ENCODE measurements at regions not wholly inside any gene's neighbourhood (a gene's known extent, or its start where the extent isn't known, plus 50 kb on each side); places are given as distances from the start of the nearest gene placed in this dataset.
"Not testable (repeated sequence)": the region's sequence is repeated elsewhere in the genome, so short reads cannot be mapped to it uniquely, and the experiment has no call there.

DNA sequence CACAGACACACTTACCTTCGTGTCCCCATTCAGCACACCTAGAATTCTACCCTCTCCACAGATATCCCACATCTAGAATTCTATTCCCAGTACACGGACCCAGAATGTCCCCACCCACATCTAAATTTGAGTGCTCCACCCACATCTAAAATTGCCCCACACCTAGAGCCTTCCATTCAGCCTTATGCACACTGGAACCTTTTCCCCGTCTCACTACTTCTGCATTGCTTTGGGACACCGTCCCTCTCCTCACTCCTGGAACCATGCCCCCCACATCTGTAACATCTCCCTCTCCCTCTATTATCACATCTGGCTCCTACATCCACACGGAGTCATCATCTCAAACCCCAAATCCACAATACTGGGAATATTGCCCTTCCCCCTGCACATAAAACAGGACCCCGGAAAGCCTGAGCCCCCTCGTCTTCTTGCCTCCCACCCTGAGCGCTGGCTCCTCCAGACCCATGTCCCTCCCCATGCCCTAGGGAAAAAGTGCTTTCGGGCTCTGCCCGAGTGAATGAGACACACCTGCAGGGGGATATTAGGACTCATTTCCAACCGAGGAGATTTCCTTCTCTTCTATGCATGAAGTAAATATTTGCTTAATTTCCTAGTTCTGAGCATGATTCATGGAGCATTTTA, 125.8 kb upstream of the UNC5B start:
- Histone ChIP-seq H3K4me3 (ENCODE audit: low read depth, low read length, poor library complexity, severe bottlenecking) (no peak overlapping the region), H3K9me3 (ENCODE audit: low read length) (no peaks in the 10 kb centered on the region), H3F3A (ENCODE audit: insufficient read depth, low read length) (no peaks in the 10 kb centered on the region), H3K27ac (ENCODE audit: low read depth, low read length, poor library complexity, severe bottlenecking) (no peak overlapping the region), H3K27me3 (ENCODE audit: insufficient read depth, low read length) (no peaks in the 10 kb centered on the region), H3K4me2 (ENCODE audit: low read length) (no peak overlapping the region), H3K36me3 (ENCODE audit: insufficient read depth, low read length) (no peaks in the 10 kb centered on the region), H3K9me2 (ENCODE audit: low read depth, low read length) (no peaks in the 10 kb centered on the region), H3K79me2 (ENCODE audit: insufficient read depth, low read length) (no peaks in the 10 kb centered on the region), H2AFZ (ENCODE audit: low read length) (no peak overlapping the region), H3K4me1 (ENCODE audit: insufficient read depth, low read length, severe bottlenecking) (no peaks in the 10 kb centered on the region), H4K20me1 (ENCODE audit: insufficient read depth, low read length) (no peaks in the 10 kb centered on the region), H3K9ac (ENCODE audit: low read length) (no peak overlapping the region)
- TF ChIP-seq, protein P1, sequence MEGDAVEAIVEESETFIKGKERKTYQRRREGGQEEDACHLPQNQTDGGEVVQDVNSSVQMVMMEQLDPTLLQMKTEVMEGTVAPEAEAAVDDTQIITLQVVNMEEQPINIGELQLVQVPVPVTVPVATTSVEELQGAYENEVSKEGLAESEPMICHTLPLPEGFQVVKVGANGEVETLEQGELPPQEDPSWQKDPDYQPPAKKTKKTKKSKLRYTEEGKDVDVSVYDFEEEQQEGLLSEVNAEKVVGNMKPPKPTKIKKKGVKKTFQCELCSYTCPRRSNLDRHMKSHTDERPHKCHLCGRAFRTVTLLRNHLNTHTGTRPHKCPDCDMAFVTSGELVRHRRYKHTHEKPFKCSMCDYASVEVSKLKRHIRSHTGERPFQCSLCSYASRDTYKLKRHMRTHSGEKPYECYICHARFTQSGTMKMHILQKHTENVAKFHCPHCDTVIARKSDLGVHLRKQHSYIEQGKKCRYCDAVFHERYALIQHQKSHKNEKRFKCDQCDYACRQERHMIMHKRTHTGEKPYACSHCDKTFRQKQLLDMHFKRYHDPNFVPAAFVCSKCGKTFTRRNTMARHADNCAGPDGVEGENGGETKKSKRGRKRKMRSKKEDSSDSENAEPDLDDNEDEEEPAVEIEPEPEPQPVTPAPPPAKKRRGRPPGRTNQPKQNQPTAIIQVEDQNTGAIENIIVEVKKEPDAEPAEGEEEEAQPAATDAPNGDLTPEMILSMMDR (IDR thresholded peaks at IDR 0.05; ENCODE audit: low read length), result no peak
- TF ChIP-seq EZH2 (IDR thresholded peaks at IDR 0.05; ENCODE audit: borderline replicate concordance, low read length), result no peak

DNA sequence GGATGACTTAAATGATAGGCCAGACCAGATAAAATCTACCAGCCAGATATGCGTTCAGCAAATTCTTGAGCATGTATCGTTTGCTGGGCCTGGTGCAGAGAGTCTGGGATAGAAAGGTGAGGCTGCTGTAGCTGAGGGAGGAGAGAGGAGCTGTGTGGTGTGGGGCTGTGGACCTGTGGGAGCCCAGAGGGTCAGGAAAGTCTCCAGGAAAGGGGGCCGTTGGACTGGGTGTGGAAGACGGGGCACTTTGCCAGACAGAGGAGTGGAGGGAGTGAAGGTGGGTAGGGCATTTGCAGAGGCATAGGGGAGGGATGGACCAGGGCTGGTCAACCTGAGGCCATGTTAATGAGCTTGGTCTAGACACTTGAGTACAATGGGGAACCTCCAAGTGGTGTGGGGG, 124.7 kb upstream of the UNC5B start:
- Histone ChIP-seq H3K4me3 (ENCODE audit: low read depth, low read length, poor library complexity, severe bottlenecking) (no peak overlapping the region), H3K9me3 (ENCODE audit: low read length) (no peaks in the 10 kb centered on the region), H3K9ac (ENCODE audit: low read length) (no peak overlapping the region), H3K4me2 (ENCODE audit: low read length) (no peak overlapping the region), H3K4me1 (ENCODE audit: insufficient read depth, low read length, severe bottlenecking) (no peaks in the 10 kb centered on the region), H3F3A (ENCODE audit: insufficient read depth, low read length) (no peaks in the 10 kb centered on the region), H4K20me1 (ENCODE audit: insufficient read depth, low read length) (no peaks in the 10 kb centered on the region), H3K9me2 (ENCODE audit: low read depth, low read length) (no peaks in the 10 kb centered on the region), H2AFZ (ENCODE audit: low read length) (no peak overlapping the region), H3K27ac (ENCODE audit: low read depth, low read length, poor library complexity, severe bottlenecking) (no peak overlapping the region), H3K36me3 (ENCODE audit: insufficient read depth, low read length) (no peaks in the 10 kb centered on the region), H3K79me2 (ENCODE audit: insufficient read depth, low read length) (no peaks in the 10 kb centered on the region), H3K27me3 (ENCODE audit: insufficient read depth, low read length) (no peaks in the 10 kb centered on the region)
- TF ChIP-seq, protein P1 (IDR thresholded peaks at IDR 0.05; ENCODE audit: low read length), result no peak
- no peak for TF ChIP-seq EZH2 (IDR thresholded peaks at IDR 0.05; ENCODE audit: borderline replicate concordance, low read length)

DNA sequence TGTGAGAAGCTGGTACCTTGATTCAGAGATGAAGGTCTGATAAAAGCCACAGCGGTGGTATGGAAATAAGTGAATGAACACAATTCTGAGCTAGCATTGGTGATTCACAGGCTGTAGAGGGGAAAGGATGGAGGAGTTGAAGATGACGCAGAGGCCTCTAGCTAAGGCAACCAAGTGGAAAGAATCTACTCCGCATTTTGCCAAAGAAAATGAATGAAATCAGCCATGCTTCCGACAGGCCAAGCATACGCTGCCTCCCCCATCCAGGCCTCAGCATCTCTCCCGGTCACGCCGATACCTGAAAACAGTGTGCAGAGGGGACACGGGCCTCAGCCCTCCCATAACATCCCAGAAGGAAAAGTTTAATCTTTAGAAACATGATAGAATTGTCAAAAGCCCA, 124.3 kb upstream of the UNC5B start:
- Histone ChIP-seq H3K36me3 (ENCODE audit: insufficient read depth, low read length) (no peaks in the 10 kb centered on the region), H3K9ac (ENCODE audit: low read length) (no peak overlapping the region), H3K27me3 (ENCODE audit: insufficient read depth, low read length) (no peaks in the 10 kb centered on the region), H3K27ac (ENCODE audit: low read depth, low read length, poor library complexity, severe bottlenecking) (no peak overlapping the region), H3K4me2 (ENCODE audit: low read length) (no peak overlapping the region), H3K4me1 (ENCODE audit: insufficient read depth, low read length, severe bottlenecking) (no peaks in the 10 kb centered on the region), H2AFZ (ENCODE audit: low read length) (no peak overlapping the region), H3K9me3 (ENCODE audit: low read length) (no peaks in the 10 kb centered on the region), H4K20me1 (ENCODE audit: insufficient read depth, low read length) (no peaks in the 10 kb centered on the region), H3K79me2 (ENCODE audit: insufficient read depth, low read length) (no peaks in the 10 kb centered on the region), H3K9me2 (ENCODE audit: low read depth, low read length) (no peaks in the 10 kb centered on the region), H3K4me3 (ENCODE audit: low read depth, low read length, poor library complexity, severe bottlenecking) (no peak overlapping the region), H3F3A (ENCODE audit: insufficient read depth, low read length) (no peaks in the 10 kb centered on the region)
- no peak for TF ChIP-seq EZH2 (IDR thresholded peaks at IDR 0.05; ENCODE audit: borderline replicate concordance, low read length)
- TF ChIP-seq, protein P1 (IDR thresholded peaks at IDR 0.05; ENCODE audit: low read length), result no peak

DNA sequence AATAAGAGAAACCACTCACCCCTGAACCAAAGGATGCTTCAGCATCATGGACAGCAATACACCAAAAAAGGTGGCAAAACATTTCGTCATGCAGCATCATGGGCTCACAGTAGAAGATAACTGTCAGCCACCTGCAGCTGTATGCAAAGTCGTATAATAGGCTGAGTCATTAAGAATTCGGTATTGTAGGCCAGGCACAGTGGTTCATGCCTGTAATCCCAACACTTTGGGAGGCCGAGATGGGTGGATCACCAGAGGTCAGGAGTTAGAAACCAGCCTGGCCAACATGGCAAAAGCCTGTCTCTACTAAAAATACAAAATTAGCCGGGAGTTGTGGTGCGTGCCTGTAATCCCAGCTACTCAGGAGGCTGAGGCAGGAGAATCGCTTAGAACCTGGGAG, 123.8 kb upstream of the UNC5B start:
- not testable (repeated sequence) for H3K9ac ChIP-seq (ENCODE audit: low read length); H3K36me3 ChIP-seq (ENCODE audit: insufficient read depth, low read length); H3K4me2 ChIP-seq (ENCODE audit: low read length); H3K9me2 ChIP-seq (ENCODE audit: low read depth, low read length); H3F3A ChIP-seq (ENCODE audit: insufficient read depth, low read length); H3K4me1 ChIP-seq (ENCODE audit: insufficient read depth, low read length, severe bottlenecking); H3K9me3 ChIP-seq (ENCODE audit: low read length); H4K20me1 ChIP-seq (ENCODE audit: insufficient read depth, low read length); H3K27me3 ChIP-seq (ENCODE audit: insufficient read depth, low read length); H3K79me2 ChIP-seq (ENCODE audit: insufficient read depth, low read length); H3K4me3 ChIP-seq (ENCODE audit: low read depth, low read length, poor library complexity, severe bottlenecking); H2AFZ ChIP-seq (ENCODE audit: low read length); H3K27ac ChIP-seq (ENCODE audit: low read depth, low read length, poor library complexity, severe bottlenecking)
